ENCODE measurements at regions not wholly inside any gene's neighbourhood (a gene's known extent, or its start where the extent isn't known, plus 50 kb on each side); places are given as distances from the start of the nearest gene placed in this dataset.
"Not testable (repeated sequence)": the region's sequence is repeated elsewhere in the genome, so short reads cannot be mapped to it uniquely, and the experiment has no call there.

DNA sequence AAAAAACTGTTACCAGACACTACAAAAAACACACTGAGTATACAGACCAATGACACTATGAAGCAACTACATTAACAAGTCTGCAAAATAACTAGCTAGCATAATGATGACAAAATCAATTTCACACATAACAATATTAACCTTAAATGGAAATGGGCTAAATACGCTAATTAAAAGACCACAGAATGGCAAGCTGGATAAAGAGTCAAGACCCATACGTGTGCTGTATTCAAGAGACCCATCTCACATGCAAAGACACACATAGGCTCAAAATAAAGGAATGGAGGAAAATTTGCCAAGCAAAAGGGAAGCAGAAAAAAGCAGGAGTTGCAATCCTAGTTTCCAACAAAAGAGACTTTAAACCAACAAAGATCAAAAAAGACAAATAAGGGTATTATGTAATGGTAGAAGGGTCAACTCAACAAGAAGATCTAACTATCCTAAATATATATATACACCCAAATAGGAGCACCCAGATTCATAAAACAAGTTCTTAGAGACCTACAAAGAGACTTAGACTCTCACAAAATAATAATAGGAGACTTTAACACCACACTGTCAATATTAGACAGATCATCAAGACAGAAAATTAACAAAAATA, 158.6 kb downstream of the ALDH8A1 start:
- not testable (repeated sequence) for DNase-seq (ENCODE audit: low read depth in 4 of 4, low spot score in 3 of 4)

DNA sequence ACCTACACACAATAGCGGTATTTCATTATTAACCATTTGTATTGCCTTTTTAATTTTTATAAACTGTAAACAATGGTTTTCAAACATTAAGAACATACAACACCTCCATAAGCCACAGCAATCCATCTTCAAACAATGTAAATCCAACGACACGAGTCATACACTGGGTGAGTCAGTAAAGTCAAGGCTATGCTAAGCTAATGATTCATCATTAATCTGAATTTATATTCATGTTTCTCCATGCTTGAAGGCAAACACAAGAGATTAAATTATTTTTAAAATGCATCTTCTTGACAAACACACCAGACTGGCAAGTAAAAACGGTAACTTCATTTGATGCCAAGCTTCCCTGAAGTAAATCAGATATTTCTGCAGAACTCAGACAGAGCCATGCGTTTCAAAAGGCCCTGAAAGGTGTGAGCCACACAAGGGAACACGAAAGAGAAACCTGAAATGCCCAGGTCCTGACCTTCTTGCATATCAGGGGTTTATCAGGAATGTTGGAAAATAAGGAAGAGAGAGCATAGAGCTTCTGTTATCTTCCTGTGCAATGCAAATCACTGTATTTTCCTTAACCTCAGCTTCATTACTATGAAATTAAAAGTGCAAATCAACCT, 162.5 kb downstream of the ALDH8A1 start:
- no peak for DNase-seq (ENCODE audit: low read depth in 4 of 4, low spot score in 3 of 4)

DNA sequence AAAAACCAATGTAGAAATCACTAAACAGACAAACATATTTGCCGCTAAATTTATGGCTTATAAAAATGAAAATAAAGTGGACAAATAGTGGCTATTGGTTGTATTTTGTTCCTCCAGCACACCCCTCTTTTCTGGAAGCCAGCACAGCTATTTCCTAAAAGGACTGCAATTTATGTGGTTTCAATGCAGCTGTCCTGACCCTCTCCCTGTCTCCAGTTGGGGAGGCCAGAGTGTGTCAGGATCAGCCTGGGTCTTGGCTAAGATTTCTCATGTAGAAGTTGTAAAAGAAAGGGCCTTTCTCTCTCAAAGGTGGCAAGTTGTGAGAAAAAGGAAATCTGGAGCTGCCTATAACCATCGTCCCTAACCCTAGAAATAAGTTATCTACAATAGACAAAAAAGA, 165.6 kb downstream of the ALDH8A1 start:
- no peak for DNase-seq (ENCODE audit: low read depth in 4 of 4, low spot score in 3 of 4)

DNA sequence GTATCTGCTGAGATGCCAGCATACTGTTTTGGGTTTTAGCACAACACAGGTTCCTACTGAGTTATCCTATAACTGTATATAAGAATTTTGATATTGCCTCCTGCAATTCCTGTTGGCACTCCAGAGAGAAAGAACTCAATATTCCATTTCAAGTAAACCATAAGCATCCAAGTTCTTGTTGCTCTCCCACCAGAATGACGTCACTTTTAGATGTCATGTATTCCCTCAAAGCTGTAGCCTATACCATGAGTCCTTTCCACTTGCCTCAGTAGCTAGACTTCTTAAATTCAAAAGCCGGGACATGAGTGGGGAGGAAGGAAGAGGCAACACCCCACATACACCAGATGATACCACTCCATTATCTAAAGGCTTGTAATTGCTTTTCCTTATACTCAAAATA, 171.5 kb downstream of the ALDH8A1 start:
- no peak for DNase-seq (ENCODE audit: low read depth in 4 of 4, low spot score in 3 of 4)

DNA sequence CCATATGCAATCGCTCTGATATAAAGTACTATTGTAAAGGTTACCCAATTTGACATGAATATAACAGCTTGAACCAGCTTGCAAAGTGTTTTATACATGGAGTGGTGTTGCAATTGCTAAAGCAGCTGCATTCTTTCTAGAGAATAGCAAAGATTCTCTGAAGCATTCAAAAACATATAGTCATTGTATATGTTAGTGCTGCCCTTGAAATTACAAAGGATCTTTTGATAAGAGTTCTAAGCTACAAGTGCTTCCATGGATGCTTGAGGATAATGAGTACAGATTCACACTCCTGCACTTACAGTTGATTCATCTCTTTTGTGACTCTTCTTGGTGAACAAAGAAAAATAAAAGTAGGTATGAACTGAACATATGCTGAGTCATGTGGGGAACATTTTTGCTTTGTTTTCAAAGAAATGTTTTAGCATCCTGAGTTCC, 175.7 kb downstream of the ALDH8A1 start:
- peak in 1 of 4 donors; percentile 46 for DNase-seq (ENCODE audit: low read depth in 4 of 4, low spot score in 3 of 4)

DNA sequence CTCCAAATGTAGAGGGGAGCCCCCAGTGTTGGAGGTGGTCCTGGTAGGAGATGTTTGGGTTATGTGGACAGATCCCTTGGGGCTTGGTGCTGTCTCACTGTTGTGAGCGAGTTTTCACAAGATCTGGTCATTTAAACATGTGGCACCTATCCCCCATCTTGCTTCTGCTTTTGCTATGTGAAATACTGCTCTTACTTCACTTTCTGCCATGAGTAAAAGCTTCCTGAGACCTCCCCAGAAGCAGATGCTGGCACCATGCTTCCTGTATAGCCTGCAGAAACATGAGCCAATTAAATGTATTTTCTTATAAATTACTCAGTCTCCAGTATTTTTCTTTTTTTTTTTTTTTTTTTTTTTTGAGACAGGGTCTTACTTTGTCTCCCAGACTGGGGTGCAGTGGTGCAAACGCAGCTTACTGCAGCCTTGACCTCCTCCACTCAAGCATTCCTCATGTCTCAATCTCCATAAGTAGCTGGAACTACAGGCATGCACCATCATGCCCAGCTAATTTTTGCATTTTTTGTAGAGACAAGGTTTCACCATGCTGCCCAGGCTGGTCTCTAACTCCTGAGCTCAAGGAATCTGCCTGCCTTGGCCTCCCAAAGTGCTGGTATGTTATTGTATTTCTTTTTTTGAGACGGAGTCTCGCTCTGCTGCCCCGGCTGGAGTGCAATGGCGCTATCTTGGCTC, 177.1 kb downstream of the ALDH8A1 start:
- DNase-seq (ENCODE audit: low read depth in 4 of 4, low spot score in 3 of 4), result no peak

DNA sequence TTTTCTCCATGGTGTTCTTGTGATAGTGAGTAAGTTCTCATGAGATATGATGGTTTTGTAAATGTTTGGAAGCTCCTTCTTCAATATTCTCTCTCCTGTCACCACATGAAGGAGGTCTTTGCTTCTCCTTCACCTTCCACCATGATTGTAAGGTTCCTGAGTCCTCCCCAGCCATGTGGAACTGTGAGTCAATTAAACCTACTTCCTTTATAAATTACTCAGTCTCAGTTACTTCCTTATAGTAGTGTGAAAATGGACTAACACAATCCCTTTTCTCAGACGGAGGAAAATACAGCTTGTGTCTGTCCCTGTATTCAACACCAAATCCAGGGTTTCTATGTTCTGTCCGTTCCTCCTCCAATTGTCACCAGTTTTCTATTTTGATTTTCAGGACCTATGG, 181.0 kb downstream of the ALDH8A1 start:
- DNase-seq (ENCODE audit: low read depth in 4 of 4, low spot score in 3 of 4), result no peak

DNA sequence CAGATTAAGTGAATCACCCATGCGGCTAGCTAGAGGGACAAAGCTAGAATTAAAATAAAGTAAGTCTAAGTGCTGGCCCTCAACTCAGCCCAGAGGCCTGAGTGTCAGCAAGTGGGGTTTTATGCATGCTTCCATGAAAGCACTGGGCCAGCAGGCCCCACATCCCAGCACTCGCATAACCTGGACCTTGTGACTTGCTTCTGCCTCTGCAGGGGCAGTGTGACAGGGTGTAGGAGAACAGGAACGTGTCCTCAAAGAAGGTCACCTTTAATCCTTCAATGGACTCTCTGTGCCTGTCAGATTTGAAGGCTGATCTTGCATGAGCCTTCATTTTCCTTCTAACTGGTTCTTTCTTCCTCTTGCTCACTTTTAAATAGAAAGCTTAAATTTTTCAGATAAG, 183.4 kb downstream of the ALDH8A1 start:
- no peak for DNase-seq (ENCODE audit: low read depth in 4 of 4, low spot score in 3 of 4)

DNA sequence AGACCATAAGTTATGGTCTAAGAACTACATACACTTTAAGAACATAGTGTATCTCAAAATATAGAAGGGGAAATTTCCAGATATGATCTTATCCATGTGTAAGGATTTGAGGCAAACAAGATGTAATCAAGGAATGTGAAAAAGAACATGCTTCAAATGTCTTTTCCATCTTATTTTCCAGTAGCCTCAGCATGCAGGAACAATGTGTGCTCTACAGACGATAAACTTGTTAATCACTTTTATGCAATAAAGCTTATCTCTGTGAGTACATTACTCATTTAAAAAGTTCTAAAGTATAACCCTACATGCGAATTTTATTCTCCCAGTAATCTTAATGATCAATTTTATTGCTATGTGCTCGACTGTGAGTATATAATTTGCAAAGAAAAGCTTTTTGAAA, 185.2 kb downstream of the ALDH8A1 start:
- no peak for DNase-seq (ENCODE audit: low read depth in 4 of 4, low spot score in 3 of 4)

DNA sequence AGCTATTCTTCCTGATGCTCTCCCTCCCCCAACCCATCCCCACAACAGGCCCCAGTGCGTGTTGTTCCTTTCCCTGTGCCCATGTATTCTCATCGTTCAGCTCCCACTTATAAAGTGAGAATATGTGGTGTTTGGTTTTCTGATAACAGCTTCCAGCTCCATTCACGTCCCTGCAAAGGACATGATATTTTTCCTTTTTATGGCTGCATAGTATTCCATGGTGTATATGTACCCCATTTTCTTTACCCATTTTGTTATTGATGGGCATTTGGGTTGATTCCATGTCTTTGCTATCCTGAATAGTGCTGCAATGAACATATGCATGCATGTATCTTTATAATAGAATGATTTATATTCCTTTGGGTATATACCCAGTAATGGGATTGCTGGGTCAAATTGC, 186.3 kb downstream of the ALDH8A1 start:
- not testable (repeated sequence) for DNase-seq (ENCODE audit: low read depth in 4 of 4, low spot score in 3 of 4)

DNA sequence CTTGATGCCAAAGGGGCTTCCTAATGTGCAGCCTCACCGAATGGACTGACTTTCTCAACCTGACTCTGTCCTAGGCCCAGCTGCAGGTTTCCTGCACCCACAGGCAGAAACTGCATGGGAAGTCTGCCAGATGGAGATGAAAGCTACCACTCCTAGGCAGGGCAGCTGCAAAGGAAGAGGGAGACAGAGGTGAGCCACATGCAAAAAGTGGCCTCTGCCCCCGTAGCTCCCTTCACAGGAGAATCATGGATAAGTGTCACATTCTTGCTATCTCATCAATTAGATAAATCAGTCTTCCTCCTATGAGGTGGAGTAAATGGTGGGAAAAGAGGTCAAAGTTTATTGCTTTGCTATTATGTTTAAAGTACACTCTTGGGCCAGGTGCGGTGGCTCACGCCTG, 191.3 kb downstream of the ALDH8A1 start:
- DNase-seq (ENCODE audit: low read depth in 4 of 4, low spot score in 3 of 4), result no peak

DNA sequence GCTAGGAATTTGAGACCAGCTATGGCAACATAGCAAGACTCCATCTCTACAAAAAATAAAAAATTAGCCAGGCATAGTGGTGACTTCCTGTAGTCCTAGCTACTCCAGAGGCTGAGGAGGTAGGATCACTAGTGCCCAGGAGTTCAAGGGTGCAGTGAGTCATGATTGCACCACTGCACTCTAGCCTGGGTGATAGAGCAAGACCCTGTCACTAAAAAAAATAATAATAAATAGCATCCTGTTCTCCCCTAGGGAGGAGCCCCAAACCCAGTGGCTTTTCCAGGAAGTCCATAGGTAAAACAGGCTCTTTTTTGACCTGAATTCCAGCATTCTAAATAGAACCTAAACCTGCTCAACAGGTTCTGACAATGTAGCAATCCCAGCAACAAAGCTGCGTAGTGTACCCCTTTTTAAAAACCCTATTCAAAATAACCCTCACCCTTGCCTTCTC, 192.0 kb downstream of the ALDH8A1 start:
- DNase-seq (ENCODE audit: low read depth in 4 of 4, low spot score in 3 of 4), result no peak

DNA sequence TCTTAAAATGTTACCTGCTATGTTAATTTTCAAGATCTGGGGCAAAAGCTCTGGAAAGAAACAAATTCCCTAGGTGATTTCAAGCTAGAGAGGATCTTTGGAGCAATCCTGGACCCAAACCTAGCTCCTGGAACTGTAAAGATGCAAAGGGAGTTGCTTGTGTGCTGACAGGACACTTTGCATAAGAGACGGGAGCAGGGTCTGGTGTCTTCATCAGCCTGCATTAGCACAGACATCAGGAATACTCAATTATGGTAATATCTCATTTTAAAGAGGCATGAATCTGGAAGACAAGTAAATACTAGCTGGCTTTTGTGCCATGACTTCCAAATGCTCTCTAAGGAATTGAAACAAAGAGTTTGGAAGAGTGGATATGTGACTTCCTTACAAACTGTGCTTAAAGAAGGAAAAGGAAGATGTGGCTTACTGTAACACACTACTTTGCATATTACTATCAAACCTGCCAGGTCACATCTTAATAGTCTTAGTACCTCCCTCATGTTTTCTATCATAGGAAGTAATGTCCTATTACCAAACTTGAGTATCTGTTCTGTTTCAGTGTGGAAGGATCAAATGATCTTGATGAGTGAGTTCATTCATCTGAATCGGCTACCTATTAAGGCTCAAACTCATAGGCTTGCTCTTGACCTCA, 193.4 kb downstream of the ALDH8A1 start:
- DNase-seq (ENCODE audit: low read depth in 4 of 4, low spot score in 3 of 4), result no peak

DNA sequence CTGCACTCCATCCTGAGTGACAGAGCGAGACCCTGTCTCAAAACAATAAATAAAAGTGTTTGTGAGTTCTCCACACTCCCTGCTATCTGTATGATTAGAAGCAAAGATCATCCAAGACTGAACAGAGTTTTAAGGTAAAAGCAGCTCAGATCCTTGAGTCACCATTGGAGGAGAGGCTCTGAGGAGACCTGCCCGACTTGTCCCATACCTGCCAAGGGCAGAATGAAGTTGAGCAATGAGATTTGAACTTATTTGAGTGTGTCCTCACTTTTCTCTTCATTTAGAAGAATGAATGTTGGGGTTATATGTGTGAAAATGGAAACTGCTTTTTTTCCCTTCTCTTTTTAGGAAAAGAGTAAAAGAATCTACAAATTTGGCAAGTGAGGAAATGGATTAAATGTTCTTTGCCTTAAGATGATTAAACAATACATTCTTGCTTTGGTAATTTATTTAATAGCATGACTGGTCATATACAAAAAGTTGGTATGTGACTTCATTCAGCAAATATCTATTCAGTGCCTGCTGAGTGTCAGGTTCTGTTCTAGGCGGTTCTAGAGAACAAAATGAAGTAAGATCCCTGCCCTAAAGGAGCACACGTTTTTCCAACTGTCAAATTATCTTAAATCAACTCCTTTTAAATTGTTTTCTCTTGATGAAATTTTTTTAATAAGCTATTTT, 195.7 kb downstream of the ALDH8A1 start:
- no peak for DNase-seq (ENCODE audit: low read depth in 4 of 4, low spot score in 3 of 4)

DNA sequence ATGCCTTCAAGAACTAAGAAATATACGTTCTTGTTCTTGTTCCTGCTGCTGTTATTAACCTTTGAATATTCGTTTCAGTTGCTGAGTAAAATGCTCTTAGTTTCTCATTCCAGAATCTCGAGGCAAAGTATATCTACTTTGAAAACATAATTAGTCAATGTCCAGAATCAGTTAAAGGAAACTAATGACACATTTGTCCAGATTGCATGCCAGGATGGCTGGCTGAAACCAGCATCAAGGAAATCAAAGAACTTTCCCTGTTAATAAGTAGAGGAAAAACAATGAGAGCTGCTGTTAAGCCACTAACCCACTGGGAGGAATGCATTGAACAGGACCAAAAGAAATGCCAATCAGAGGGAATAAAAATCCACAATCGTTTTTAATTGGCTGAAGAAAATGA, 196.9 kb downstream of the ALDH8A1 start:
- DNase-seq (ENCODE audit: low read depth in 4 of 4, low spot score in 3 of 4), result no peak

DNA sequence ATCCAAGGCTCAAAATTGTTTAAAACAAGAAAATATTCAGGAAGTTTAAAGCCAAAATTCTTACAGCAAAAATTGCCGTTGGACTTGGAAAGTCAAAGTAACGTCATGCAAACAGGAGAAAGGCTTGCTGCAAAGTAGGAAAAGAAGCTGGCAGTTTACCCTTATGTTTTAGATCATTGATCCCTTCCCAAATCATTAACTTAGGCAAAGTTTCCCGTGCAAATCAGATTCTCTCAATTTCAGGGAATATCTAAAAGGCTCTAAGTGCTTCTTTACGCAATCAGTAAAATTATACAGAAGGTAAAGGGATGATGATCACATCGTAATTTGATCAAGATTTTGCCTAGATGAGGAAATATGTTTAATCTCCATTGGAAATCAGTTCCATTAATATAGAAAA, 197.5 kb downstream of the ALDH8A1 start:
- DNase-seq (ENCODE audit: low read depth in 4 of 4, low spot score in 3 of 4), result no peak

DNA sequence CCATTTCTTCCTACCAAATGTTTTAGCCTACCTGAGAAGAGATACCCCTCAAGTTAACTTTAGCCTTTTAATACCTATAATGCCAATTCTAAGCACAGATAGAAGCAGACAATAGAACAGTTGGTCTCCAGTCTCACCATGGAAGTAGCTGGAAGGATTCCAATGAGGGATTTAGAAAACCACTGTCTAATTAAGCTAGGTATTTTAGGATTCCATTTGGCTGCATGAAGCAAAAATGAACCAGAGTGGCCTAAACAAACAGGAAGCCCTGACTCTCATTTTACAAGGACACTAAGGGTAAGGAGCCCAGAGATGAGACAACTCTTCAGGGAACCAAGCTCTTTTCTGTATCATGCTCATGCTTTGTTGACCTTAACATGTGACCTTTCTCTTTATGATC, 199.2 kb downstream of the ALDH8A1 start:
- no peak for DNase-seq (ENCODE audit: low read depth in 4 of 4, low spot score in 3 of 4)

DNA sequence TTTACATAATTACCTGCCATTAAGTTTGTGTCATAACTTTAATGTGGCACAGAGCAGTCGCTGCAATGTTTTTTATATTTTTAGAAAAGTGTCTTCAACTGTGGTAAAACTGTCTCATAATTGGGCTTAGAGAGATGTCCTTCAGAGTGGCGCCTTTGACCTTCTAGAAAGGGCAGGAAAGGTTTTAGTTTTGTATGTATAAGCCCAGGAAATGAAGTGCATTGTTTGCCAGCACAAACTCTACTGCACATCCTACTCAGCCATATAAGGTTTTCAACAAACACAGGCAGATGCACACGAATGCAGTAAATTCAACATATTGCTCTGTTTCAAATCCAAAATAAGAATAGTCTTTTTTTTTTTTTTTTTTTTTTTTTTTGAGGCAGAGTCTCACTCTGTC, 201.4 kb downstream of the ALDH8A1 start:
- DNase-seq (ENCODE audit: low read depth in 4 of 4, low spot score in 3 of 4), result no peak

DNA sequence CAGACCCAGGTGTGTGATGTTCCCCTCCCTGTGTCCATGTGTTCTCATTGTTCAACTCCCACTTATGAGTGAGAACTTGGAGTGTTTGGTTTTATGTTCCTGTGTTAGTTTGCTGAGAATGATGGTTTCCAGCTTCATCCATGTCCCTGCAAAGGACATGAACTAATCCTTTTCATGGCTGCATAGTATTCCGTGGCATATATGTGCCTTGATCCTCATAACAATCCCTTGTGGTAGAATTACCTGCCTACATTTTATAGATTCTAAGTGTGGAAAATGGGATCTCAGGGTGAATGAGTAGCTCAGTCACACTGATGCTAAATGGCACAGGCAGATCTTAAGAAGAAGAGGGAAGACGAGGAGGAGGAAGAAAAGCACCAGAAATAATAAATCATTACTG, 202.7 kb downstream of the ALDH8A1 start:
- DNase-seq (ENCODE audit: low read depth in 4 of 4, low spot score in 3 of 4), result not testable (repeated sequence)

DNA sequence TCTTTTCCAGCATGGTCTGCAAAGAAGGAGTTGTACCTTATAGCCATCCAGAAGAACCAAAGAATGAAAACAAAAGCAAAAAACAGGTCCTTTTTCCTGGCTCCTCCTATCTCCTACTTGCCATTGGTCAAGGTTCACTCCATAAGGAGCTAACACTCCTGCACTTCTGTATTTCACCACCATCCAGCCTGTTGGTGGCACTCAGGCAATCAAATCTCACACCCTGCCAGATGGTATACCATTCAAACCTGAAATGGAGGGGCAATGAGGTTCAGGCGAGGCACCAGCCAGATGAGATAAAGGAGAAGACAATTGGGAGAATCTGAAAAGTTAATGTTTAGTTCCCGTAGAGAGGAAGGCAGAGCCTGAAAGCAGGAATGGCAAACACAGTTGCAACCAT, 203.8 kb downstream of the ALDH8A1 start:
- no peak for DNase-seq (ENCODE audit: low read depth in 4 of 4, low spot score in 3 of 4)

DNA sequence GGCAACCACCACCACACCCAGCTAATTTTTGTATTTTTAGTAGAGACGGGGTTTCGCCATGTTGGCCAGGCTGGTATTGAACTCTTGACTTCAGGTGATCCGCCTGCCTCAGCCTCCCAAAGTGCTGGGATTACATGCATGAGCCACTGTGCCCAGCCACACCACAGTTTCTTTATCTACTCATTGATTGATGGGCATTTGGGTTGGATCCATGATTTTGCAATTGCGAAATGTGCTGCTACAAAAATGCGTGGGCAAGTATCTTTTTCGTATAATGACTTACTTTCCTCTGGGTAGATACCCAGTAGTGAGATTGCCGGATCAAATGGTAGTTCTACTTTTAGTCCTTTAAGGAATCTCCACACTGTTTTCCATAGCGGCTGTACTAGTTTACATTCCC, 204.7 kb downstream of the ALDH8A1 start:
- not testable (repeated sequence) for DNase-seq (ENCODE audit: low read depth in 4 of 4, low spot score in 3 of 4)
